Smooth muscle cell (in vitro differentiated cells): ENCODE measurements at regions not wholly inside any gene's neighbourhood (a gene's known extent, or its start where the extent isn't known, plus 50 kb on each side); places are given as distances from the start of the nearest gene placed in this dataset.

ENCODE experiments used
- DNase-seq: peaks from one replicate; lab custom pipeline; 2025; ENCODE audit not compliant: unreplicated experiment; lab: John Stamatoyannopoulos, UW
- H2AFZ ChIP-seq: fragments of 200-600 bp; sonication (generic); 2 replicates; pipeline ENCODE4 v1.6.0; 2016; ENCODE audit warnings: antibody characterized with exemption, low read depth, mild to moderate bottlenecking
- H3F3A ChIP-seq: fragments of 200-600 bp; sonication (generic); 2 replicates; pipeline ENCODE4 v1.6.0; 2017; ENCODE audit warnings: antibody characterized with exemption, low read depth
- H3K27ac ChIP-seq: fragments of 200-600 bp; sonication (generic); 2 replicates; pipeline ENCODE4 v1.5.1; 2016; ENCODE audit warnings: low read depth, mild to moderate bottlenecking
- H3K27me3 ChIP-seq: fragments of 200-600 bp; sonication (generic); 2 replicates; pipeline ENCODE4 v1.6.1; 2016; ENCODE audit warnings: low read depth, mild to moderate bottlenecking
- H3K36me3 ChIP-seq: fragments of 200-600 bp; sonication (generic); 2 replicates; pipeline ENCODE4 v1.5.1; 2016; ENCODE audit warnings: low read depth
- H3K4me1 ChIP-seq: fragments of 200-600 bp; sonication (generic); 2 replicates; pipeline ENCODE4 v1.5.1; 2016; ENCODE audit warnings: low read depth
- H3K4me2 ChIP-seq: fragments of 200-600 bp; sonication (generic); 2 replicates; pipeline ENCODE4 v1.6.0; 2016; ENCODE audit warnings: mild to moderate bottlenecking
- H3K4me3 ChIP-seq: fragments of 200-600 bp; sonication (generic); 2 replicates; pipeline ENCODE4 v1.5.1; 2016; ENCODE audit warnings: mild to moderate bottlenecking
- H3K79me2 ChIP-seq: fragments of 200-600 bp; sonication (generic); 2 replicates; pipeline ENCODE4 v1.6.0; 2016; ENCODE audit warnings: low read depth, mild to moderate bottlenecking
- H3K9ac ChIP-seq: fragments of 200-600 bp; sonication (generic); 2 replicates; pipeline ENCODE4 v1.6.0; 2016; ENCODE audit warnings: low read depth
- H3K9me3 ChIP-seq: fragments of 200-600 bp; sonication (generic); replicated peaks from 2 replicates; pipeline ENCODE4 v1.5.1; 2016; ENCODE audit warnings: low read depth
- H4K20me1 ChIP-seq: fragments of 200-600 bp; sonication (generic); 2 replicates; pipeline ENCODE4 v1.6.0; 2016; ENCODE audit warnings: low read depth
- WGBS: methylation state at CpG from one replicate; pipeline ENCODE4 v1.1.7; 2016; ENCODE audit warnings: low lambda C conversion rate; 5-methylcytosine and 5-hydroxymethylcytosine counted together
- TF ChIP-seq, protein P1 (sequence below): fragments of 200-600 bp; sonication (generic); IDR thresholded peaks from 2 replicates; pipeline ENCODE4 v1.5.1; 2017; ENCODE audit warnings: borderline replicate concordance, mild to moderate bottlenecking, antibody characterized with exemption; ENCODE audit not compliant: insufficient read depth, poor library complexity, severe bottlenecking

DNA sequence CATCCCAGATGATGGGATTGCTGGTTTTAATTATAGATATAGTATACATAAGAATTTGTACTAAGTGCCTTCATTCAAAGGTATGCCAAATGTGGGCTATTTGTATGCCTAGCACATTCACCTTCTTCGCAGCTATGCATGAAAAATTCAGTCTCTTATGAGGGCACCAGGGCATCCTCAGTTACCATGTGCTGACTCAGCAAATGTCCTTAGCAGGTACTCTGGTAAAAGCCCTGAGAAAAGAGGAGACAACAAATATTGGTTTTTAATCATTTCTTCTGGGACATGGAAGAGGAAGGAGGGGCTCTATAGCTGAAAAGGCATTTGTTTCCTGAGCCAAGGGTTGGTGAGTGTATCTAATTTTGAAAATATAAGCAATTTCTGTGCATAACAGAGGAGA lies 258.1 kb upstream of the BMP2 start:
- Histone ChIP-seq H4K20me1 (no peaks in the 10 kb centered on the region), H3K9ac (no peak overlapping the region), H2AFZ (no peak overlapping the region), H3F3A (no peaks in the 10 kb centered on the region), H3K79me2 (no peaks in the 10 kb centered on the region), H3K36me3 (no peaks in the 10 kb centered on the region), H3K9me3 (no peaks in the 10 kb centered on the region), H3K27ac (no peak overlapping the region), H3K27me3 (no peaks in the 10 kb centered on the region), H3K4me3 (no peak overlapping the region), H3K4me2 (no peak overlapping the region), H3K4me1 (no peaks in the 10 kb centered on the region)
- WGBS = 95% methylated on average over 1 of the region's 1 CpG
- DNase-seq = no peak
- TF ChIP-seq, protein P1, sequence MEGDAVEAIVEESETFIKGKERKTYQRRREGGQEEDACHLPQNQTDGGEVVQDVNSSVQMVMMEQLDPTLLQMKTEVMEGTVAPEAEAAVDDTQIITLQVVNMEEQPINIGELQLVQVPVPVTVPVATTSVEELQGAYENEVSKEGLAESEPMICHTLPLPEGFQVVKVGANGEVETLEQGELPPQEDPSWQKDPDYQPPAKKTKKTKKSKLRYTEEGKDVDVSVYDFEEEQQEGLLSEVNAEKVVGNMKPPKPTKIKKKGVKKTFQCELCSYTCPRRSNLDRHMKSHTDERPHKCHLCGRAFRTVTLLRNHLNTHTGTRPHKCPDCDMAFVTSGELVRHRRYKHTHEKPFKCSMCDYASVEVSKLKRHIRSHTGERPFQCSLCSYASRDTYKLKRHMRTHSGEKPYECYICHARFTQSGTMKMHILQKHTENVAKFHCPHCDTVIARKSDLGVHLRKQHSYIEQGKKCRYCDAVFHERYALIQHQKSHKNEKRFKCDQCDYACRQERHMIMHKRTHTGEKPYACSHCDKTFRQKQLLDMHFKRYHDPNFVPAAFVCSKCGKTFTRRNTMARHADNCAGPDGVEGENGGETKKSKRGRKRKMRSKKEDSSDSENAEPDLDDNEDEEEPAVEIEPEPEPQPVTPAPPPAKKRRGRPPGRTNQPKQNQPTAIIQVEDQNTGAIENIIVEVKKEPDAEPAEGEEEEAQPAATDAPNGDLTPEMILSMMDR = no peak

DNA sequence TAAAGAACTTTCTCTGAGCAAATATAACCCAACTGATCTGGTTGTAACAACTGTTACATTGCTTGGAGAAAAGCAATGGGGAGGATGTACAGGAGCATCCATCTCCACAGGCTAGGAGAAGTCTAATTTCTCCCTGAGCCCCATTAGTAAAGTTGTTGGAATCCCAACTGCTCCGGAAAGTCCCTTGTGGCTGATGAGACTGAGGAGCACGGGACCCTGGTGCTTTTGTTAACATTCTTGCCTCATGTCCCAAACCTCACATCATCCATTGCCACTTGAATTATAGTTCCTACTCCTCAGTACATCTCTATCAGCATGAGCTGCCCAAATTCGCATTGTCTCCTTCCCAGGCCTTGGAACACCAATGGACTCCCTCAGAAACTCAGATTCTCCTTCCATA lies 260.6 kb upstream of the BMP2 start:
- no peak for DNase-seq
- Histone ChIP-seq H4K20me1 (no peaks in the 10 kb centered on the region), H2AFZ (no peak overlapping the region), H3F3A (no peaks in the 10 kb centered on the region), H3K4me3 (no peak overlapping the region), H3K9me3 (no peaks in the 10 kb centered on the region), H3K9ac (no peak overlapping the region), H3K36me3 (no peaks in the 10 kb centered on the region), H3K79me2 (no peaks in the 10 kb centered on the region), H3K27me3 (no peaks in the 10 kb centered on the region), H3K4me1 (no peaks in the 10 kb centered on the region), H3K27ac (no peak overlapping the region), H3K4me2 (no peak overlapping the region)
- TF ChIP-seq, protein P1 = no peak
- 65% methylated on average over 3 of the region's 3 CpGs for WGBS

DNA sequence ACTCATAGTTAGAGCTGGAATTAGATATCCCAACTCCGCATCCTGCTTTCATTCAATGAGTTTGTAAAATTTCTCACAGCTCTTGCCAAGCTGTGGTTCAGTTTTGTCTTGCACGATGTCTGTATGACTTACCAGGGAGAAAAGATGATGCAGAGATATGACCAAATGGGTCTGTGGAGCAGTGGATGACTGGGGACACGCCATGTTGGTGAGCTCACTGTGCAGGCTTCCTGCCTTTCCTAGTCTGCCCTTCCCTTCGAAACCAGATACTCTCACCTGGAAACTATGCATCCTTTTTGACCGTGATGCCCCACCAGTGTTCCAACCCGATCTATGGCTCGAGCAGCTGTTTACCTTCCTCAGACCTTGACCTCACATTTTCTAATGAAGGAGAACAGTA lies 262.7 kb upstream of the BMP2 start:
- TF ChIP-seq, protein P1 = no peak
- no peak overlapping the region for H3K9ac ChIP-seq
- no peak overlapping the region for H3K27ac ChIP-seq
- no peaks in the 10 kb centered on the region for H3K27me3 ChIP-seq
- 91% methylated on average over 7 of the region's 7 CpGs for WGBS
- no peaks in the 10 kb centered on the region for H3K9me3 ChIP-seq
- no peak overlapping the region for H3K4me3 ChIP-seq
- no peak for DNase-seq
- H3K4me2 ChIP-seq = no peak overlapping the region
- no peaks in the 10 kb centered on the region for H3K79me2 ChIP-seq
- H3F3A ChIP-seq = no peaks in the 10 kb centered on the region
- H4K20me1 ChIP-seq = no peaks in the 10 kb centered on the region
- H3K4me1 ChIP-seq = no peaks in the 10 kb centered on the region
- no peak overlapping the region for H2AFZ ChIP-seq
- H3K36me3 ChIP-seq = no peaks in the 10 kb centered on the region

DNA sequence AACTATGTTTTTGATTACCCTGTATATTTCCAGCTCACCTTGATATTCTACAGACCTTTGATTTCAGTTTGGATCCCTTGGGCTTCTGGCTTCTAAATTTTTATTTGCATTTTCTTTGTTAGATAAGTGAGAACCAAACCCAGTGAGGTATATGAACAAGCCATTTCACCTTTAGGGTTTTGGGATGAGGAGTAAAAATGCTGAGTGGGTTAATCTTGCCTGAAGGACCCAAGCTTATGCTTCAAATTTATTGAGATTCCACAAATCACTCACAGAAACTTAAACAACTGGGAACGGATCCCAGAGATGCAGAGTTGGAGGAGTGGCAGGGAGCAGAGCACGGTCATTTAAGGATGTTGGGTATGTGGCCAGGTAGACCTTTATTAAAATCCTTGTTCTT lies 263.3 kb upstream of the BMP2 start:
- Histone ChIP-seq H3K27ac (no peak overlapping the region), H4K20me1 (no peaks in the 10 kb centered on the region), H3K4me2 (no peak overlapping the region), H3K79me2 (no peaks in the 10 kb centered on the region), H3K36me3 (no peaks in the 10 kb centered on the region), H3K4me3 (no peak overlapping the region), H3K9ac (no peak overlapping the region), H3K9me3 (no peaks in the 10 kb centered on the region), H2AFZ (no peak overlapping the region), H3K4me1 (no peaks in the 10 kb centered on the region), H3F3A (no peaks in the 10 kb centered on the region), H3K27me3 (no peaks in the 10 kb centered on the region)
- TF ChIP-seq, protein P1 = no peak
- WGBS = 92% methylated on average over 2 of the region's 2 CpGs
- DNase-seq = no peak
